ENCODE measurements at regions not wholly inside any gene's neighbourhood (a gene's known extent, or its start where the extent isn't known, plus 50 kb on each side); places are given as distances from the start of the nearest gene placed in this dataset.
"Not testable (repeated sequence)": the region's sequence is repeated elsewhere in the genome, so short reads cannot be mapped to it uniquely, and the experiment has no call there.

- H3K36me3 ChIP-seq (ENCODE audit: insufficient read depth, low read length): no peaks in the 10 kb centered on the region
- H3K4me1 ChIP-seq (ENCODE audit: insufficient read depth, low read length): peaks cover 26% of the 10 kb centered on the region
- peak overlapping the region; percentile 24; the same call in 1 of the 2 replicates for H3K9ac ChIP-seq (ENCODE audit: low read depth, low read length)
- H3K9me3 ChIP-seq (ENCODE audit: control insufficient read depth, insufficient read depth, low read length): no peaks in the 10 kb centered on the region
Observed at GRCh38 chr12:67772267-67773169, 124.0 kb downstream of the DYRK2 start.

- no peaks in the 10 kb centered on the region for H3K36me3 ChIP-seq (ENCODE audit: insufficient read depth, low read length)
- no peaks in the 10 kb centered on the region for H3K9me3 ChIP-seq (ENCODE audit: control insufficient read depth, insufficient read depth, low read length)
- peaks cover 26% of the 10 kb centered on the region for H3K4me1 ChIP-seq (ENCODE audit: insufficient read depth, low read length)
- no peak overlapping the region for H3K9ac ChIP-seq (ENCODE audit: low read depth, low read length)
Observed at GRCh38 chr12:67773896-67774295, 125.4 kb downstream of the DYRK2 start.

- H3K36me3 ChIP-seq (ENCODE audit: insufficient read depth, low read length): no peaks in the 10 kb centered on the region
- no peaks in the 10 kb centered on the region for H3K9me3 ChIP-seq (ENCODE audit: control insufficient read depth, insufficient read depth, low read length)
- peaks cover 26% of the 10 kb centered on the region for H3K4me1 ChIP-seq (ENCODE audit: insufficient read depth, low read length)
- no peak overlapping the region for H3K9ac ChIP-seq (ENCODE audit: low read depth, low read length)
Observed at GRCh38 chr12:67774983-67775587, 126.5 kb downstream of the DYRK2 start.

GRCh38 chr12:67780580-67781084 is 132.1 kb downstream of the DYRK2 start:
- Histone ChIP-seq H3K36me3 (ENCODE audit: insufficient read depth, low read length) (no peaks in the 10 kb centered on the region), H3K9me3 (ENCODE audit: control insufficient read depth, insufficient read depth, low read length) (no peaks in the 10 kb centered on the region), H3K9ac (ENCODE audit: low read depth, low read length) (no peak overlapping the region), H3K4me1 (ENCODE audit: insufficient read depth, low read length) (0 out of 2 replicates have a peak, but pooled peaks cover 3% of the 10 kb centered on the region)

- Histone ChIP-seq H3K9ac (ENCODE audit: low read depth, low read length) (no peak overlapping the region), H3K36me3 (ENCODE audit: insufficient read depth, low read length) (no peaks in the 10 kb centered on the region), H3K9me3 (ENCODE audit: control insufficient read depth, insufficient read depth, low read length) (no peaks in the 10 kb centered on the region), H3K4me1 (ENCODE audit: insufficient read depth, low read length) (no peaks in the 10 kb centered on the region)
Observed at GRCh38 chr12:67782573-67782972, 134.0 kb downstream of the DYRK2 start.

- no peak overlapping the region for H3K9ac ChIP-seq (ENCODE audit: low read depth, low read length)
- H3K4me1 ChIP-seq (ENCODE audit: insufficient read depth, low read length): no peaks in the 10 kb centered on the region
- H3K9me3 ChIP-seq (ENCODE audit: control insufficient read depth, insufficient read depth, low read length): no peaks in the 10 kb centered on the region
- H3K36me3 ChIP-seq (ENCODE audit: insufficient read depth, low read length): no peaks in the 10 kb centered on the region
Observed at GRCh38 chr12:67783393-67783792, 134.8 kb downstream of the DYRK2 start.

- Histone ChIP-seq H3K4me1 (ENCODE audit: insufficient read depth, low read length) (no peaks in the 10 kb centered on the region), H3K9ac (ENCODE audit: low read depth, low read length) (no peak overlapping the region), H3K9me3 (ENCODE audit: control insufficient read depth, insufficient read depth, low read length) (no peaks in the 10 kb centered on the region), H3K36me3 (ENCODE audit: insufficient read depth, low read length) (no peaks in the 10 kb centered on the region)
Observed at GRCh38 chr12:67784831-67785230, 136.3 kb downstream of the DYRK2 start.

- no peaks in the 10 kb centered on the region for H3K4me1 ChIP-seq (ENCODE audit: insufficient read depth, low read length)
Observed at GRCh38 chr12:67786086-67786485, 137.5 kb downstream of the DYRK2 start.

GRCh38 chr12:67788118-67788517 is 139.6 kb downstream of the DYRK2 start:
- H3K36me3 ChIP-seq (ENCODE audit: insufficient read depth, low read length): no peaks in the 10 kb centered on the region
- H3K9me3 ChIP-seq (ENCODE audit: control insufficient read depth, insufficient read depth, low read length): no peaks in the 10 kb centered on the region; the same call in 1 of the 2 replicates
- no peak overlapping the region for H3K9ac ChIP-seq (ENCODE audit: low read depth, low read length)
- H3K4me1 ChIP-seq (ENCODE audit: insufficient read depth, low read length): no peaks in the 10 kb centered on the region

More at GRCh38 chr12:67786086-67786485, 137.5 kb downstream of the DYRK2 start:
- H3K9ac ChIP-seq (ENCODE audit: low read depth, low read length): no peak overlapping the region
- H3K36me3 ChIP-seq (ENCODE audit: insufficient read depth, low read length): no peaks in the 10 kb centered on the region
- no peaks in the 10 kb centered on the region; the same call in 1 of the 2 replicates for H3K9me3 ChIP-seq (ENCODE audit: control insufficient read depth, insufficient read depth, low read length)

GRCh38 chr12:67789266-67789665 is 140.7 kb downstream of the DYRK2 start:
- Histone ChIP-seq H3K4me1 (ENCODE audit: insufficient read depth, low read length) (no peaks in the 10 kb centered on the region), H3K36me3 (ENCODE audit: insufficient read depth, low read length) (no peaks in the 10 kb centered on the region), H3K9me3 (ENCODE audit: control insufficient read depth, insufficient read depth, low read length) (no peaks in the 10 kb centered on the region; the same call in 1 of the 2 replicates), H3K9ac (ENCODE audit: low read depth, low read length) (no peak overlapping the region)

GRCh38 chr12:67790660-67791059 is 142.1 kb downstream of the DYRK2 start:
- Histone ChIP-seq H3K9me3 (ENCODE audit: control insufficient read depth, insufficient read depth, low read length) (no peaks in the 10 kb centered on the region; the same call in 1 of the 2 replicates), H3K36me3 (ENCODE audit: insufficient read depth, low read length) (no peaks in the 10 kb centered on the region), H3K4me1 (ENCODE audit: insufficient read depth, low read length) (no peaks in the 10 kb centered on the region), H3K9ac (ENCODE audit: low read depth, low read length) (no peak overlapping the region)

- not testable (repeated sequence) for H3K9ac ChIP-seq (ENCODE audit: low read depth, low read length)
Observed at GRCh38 chr12:67791362-67791761, 142.8 kb downstream of the DYRK2 start.

GRCh38 chr12:67792185-67792584 is 143.6 kb downstream of the DYRK2 start:
- no peaks in the 10 kb centered on the region for H3K36me3 ChIP-seq (ENCODE audit: insufficient read depth, low read length)
- H3K4me1 ChIP-seq (ENCODE audit: insufficient read depth, low read length): no peaks in the 10 kb centered on the region
- H3K9me3 ChIP-seq (ENCODE audit: control insufficient read depth, insufficient read depth, low read length): no peaks in the 10 kb centered on the region; the same call in 1 of the 2 replicates
- no peak overlapping the region for H3K9ac ChIP-seq (ENCODE audit: low read depth, low read length)

More at GRCh38 chr12:67791362-67791761, 142.8 kb downstream of the DYRK2 start:
- H3K9me3 ChIP-seq (ENCODE audit: control insufficient read depth, insufficient read depth, low read length); H3K4me1 ChIP-seq (ENCODE audit: insufficient read depth, low read length); H3K36me3 ChIP-seq (ENCODE audit: insufficient read depth, low read length): not testable (repeated sequence)

- no peaks in the 10 kb centered on the region for H3K36me3 ChIP-seq (ENCODE audit: insufficient read depth, low read length)
- H3K4me1 ChIP-seq (ENCODE audit: insufficient read depth, low read length): no peaks in the 10 kb centered on the region
- H3K9ac ChIP-seq (ENCODE audit: low read depth, low read length): no peak overlapping the region
- H3K9me3 ChIP-seq (ENCODE audit: control insufficient read depth, insufficient read depth, low read length): no peaks in the 10 kb centered on the region; the same call in 1 of the 2 replicates
Observed at GRCh38 chr12:67794161-67794560, 145.6 kb downstream of the DYRK2 start.
